ENCODE measurements at regions not wholly inside any gene's neighbourhood (a gene's known extent, or its start where the extent isn't known, plus 50 kb on each side); places are given as distances from the start of the nearest gene placed in this dataset.

- Histone ChIP-seq H3K79me2 (no peaks in the 10 kb centered on the region), H3K4me1 (no peaks in the 10 kb centered on the region), H3K9ac (no peak overlapping the region), H3K9me3 (ENCODE audit: control insufficient read depth, low read length) (no peaks in the 10 kb centered on the region), H2AFZ (no peak overlapping the region), H3K36me3 (ENCODE audit: control insufficient read depth, insufficient read depth, low read length) (no peaks in the 10 kb centered on the region), H3K4me3 (ENCODE audit: low read depth, low read length) (no peak overlapping the region), H3K27me3 (ENCODE audit: control insufficient read depth, insufficient read depth, low read length) (no peaks in the 10 kb centered on the region), H3K4me2 (ENCODE audit: low read length) (no peak overlapping the region), H3K27ac (no peak overlapping the region)
- TF ChIP-seq CTCF (IDR thresholded peaks at IDR 0.05): no peak
Observed at GRCh38 chr11:119784421-119784820, 55.4 kb upstream of the NECTIN1 start.

- Histone ChIP-seq H3K4me3 (ENCODE audit: low read depth, low read length) (no peak overlapping the region), H3K4me1 (no peaks in the 10 kb centered on the region), H3K79me2 (no peaks in the 10 kb centered on the region), H3K9ac (no peak overlapping the region), H2AFZ (no peak overlapping the region), H3K27ac (no peak overlapping the region), H3K36me3 (ENCODE audit: control insufficient read depth, insufficient read depth, low read length) (no peaks in the 10 kb centered on the region), H3K4me2 (ENCODE audit: low read length) (no peak overlapping the region), H3K27me3 (ENCODE audit: control insufficient read depth, insufficient read depth, low read length) (no peaks in the 10 kb centered on the region), H3K9me3 (ENCODE audit: control insufficient read depth, low read length) (no peaks in the 10 kb centered on the region)
- TF ChIP-seq CTCF (IDR thresholded peaks at IDR 0.05): no peak
Observed at GRCh38 chr11:119783466-119784400, 54.7 kb upstream of the NECTIN1 start.

GRCh38 chr11:119782739-119783072 is 53.7 kb upstream of the NECTIN1 start:
- Histone ChIP-seq H3K36me3 (ENCODE audit: control insufficient read depth, insufficient read depth, low read length) (no peaks in the 10 kb centered on the region), H2AFZ (peak overlapping the region; percentile 70), H3K4me3 (ENCODE audit: low read depth, low read length) (no peak overlapping the region), H3K27ac (no peak overlapping the region), H3K27me3 (ENCODE audit: control insufficient read depth, insufficient read depth, low read length) (no peaks in the 10 kb centered on the region), H3K79me2 (no peaks in the 10 kb centered on the region), H3K4me1 (no peaks in the 10 kb centered on the region), H3K9me3 (ENCODE audit: control insufficient read depth, low read length) (no peaks in the 10 kb centered on the region), H3K4me2 (ENCODE audit: low read length) (no peak overlapping the region), H3K9ac (no peak overlapping the region)
- no peak for TF ChIP-seq CTCF (IDR thresholded peaks at IDR 0.05)

GRCh38 chr11:119782006-119782738 is 53.2 kb upstream of the NECTIN1 start:
- no peaks in the 10 kb centered on the region for H3K9me3 ChIP-seq (ENCODE audit: control insufficient read depth, low read length)
- H3K4me3 ChIP-seq (ENCODE audit: low read depth, low read length): no peak overlapping the region
- H3K27ac ChIP-seq: no peak overlapping the region
- H3K27me3 ChIP-seq (ENCODE audit: control insufficient read depth, insufficient read depth, low read length): no peaks in the 10 kb centered on the region
- H3K4me2 ChIP-seq (ENCODE audit: low read length): no peak overlapping the region
- peak overlapping the region; percentile 70 for H2AFZ ChIP-seq
- no peaks in the 10 kb centered on the region for H3K4me1 ChIP-seq
- no peaks in the 10 kb centered on the region for H3K79me2 ChIP-seq
- no peak overlapping the region for H3K9ac ChIP-seq
- no peaks in the 10 kb centered on the region for H3K36me3 ChIP-seq (ENCODE audit: control insufficient read depth, insufficient read depth, low read length)
- no peak for TF ChIP-seq CTCF (IDR thresholded peaks at IDR 0.05)

All from parathyroid adenoma (tissue), 2 donors.